ENCODE measurements at regions not wholly inside any gene's neighbourhood (a gene's known extent, or its start where the extent isn't known, plus 50 kb on each side); places are given as distances from the start of the nearest gene placed in this dataset.

GRCh38 chr7:13802651-13803050 lies 186.8 kb downstream of the ETV1 start (continued):
- TF ChIP-seq MAX (IDR thresholded peaks at IDR 0.05; ENCODE audit: low read depth, low read length), result no peak

GRCh38 chr7:13803134-13803533 lies 186.3 kb downstream of the ETV1 start:
- POLR2A ChIA-PET, result no interaction called here
- TF ChIP-seq NBN (IDR thresholded peaks at IDR 0.05) (no peak), MYB (IDR thresholded peaks at IDR 0.05; ENCODE audit: borderline replicate concordance, low read depth, low read length) (no peak), DPF2 (IDR thresholded peaks at IDR 0.05) (no peak), GATAD2B (conservative IDR thresholded peaks at IDR 0.05; ENCODE audit: low read depth) (no peak), SMC3 (IDR thresholded peaks at IDR 0.05; ENCODE audit: borderline replicate concordance, low read length) (no peak), ESRRA (IDR thresholded peaks at IDR 0.05; ENCODE audit: low read length) (no peak), PAX5 (IDR thresholded peaks at IDR 0.05; ENCODE audit: borderline replicate concordance, low read depth, low read length) (no peak), BCL11A (IDR thresholded peaks at IDR 0.05; ENCODE audit: low read depth, low read length) (no peak), SKIL (IDR thresholded peaks at IDR 0.05; ENCODE audit: low read depth, poor library complexity, severe bottlenecking) (no peak), NRF1 (conservative IDR thresholded peaks at IDR 0.05; ENCODE audit: low read depth, low read length) (no peak), YBX1 (IDR thresholded peaks at IDR 0.05) (no peak), ZBED1 (IDR thresholded peaks at IDR 0.05; ENCODE audit: borderline replicate concordance) (no peak), HDAC2 (IDR thresholded peaks at IDR 0.05) (no peak), SUZ12 (IDR thresholded peaks at IDR 0.05; ENCODE audit: unreplicated experiment) (no peak), HDGF (IDR thresholded peaks at IDR 0.05) (no peak), NR2C1 (IDR thresholded peaks at IDR 0.05) (no peak), ZBTB33 (IDR thresholded peaks at IDR 0.05) (no peak), ZZZ3 (IDR thresholded peaks at IDR 0.05; ENCODE audit: control insufficient read depth, insufficient read length, low read depth) (no peak)

More at GRCh38 chr7:13803134-13803533, 186.3 kb downstream of the ETV1 start:
- no peak for DNase-seq (ENCODE audit: low read depth, low spot score)
- ChIA-PET CTCF (no interaction called here), RAD21 (ENCODE audit: unreplicated experiment) (no interaction called here), SMC1A (ENCODE audit: uncharacterized antibody, unreplicated experiment) (no interaction called here)
- H3K9me3 ChIP-seq (replicated peaks; ENCODE audit: control insufficient read depth, insufficient read depth, low read length), result no peaks in the 10 kb centered on the region
- no peak for FAIRE-seq
- no TSS peak for BruUV-seq (replicated peaks)
- ATAC-seq, result no peak
- H3K4me1 ChIP-seq (ENCODE audit: control insufficient read depth, insufficient read depth, low read length), result no peaks in the 10 kb centered on the region
- in situ Hi-C loops (cut with MboI) (no loop called here), intact Hi-C loops (cut with micrococcal nuclease; ENCODE audit: unreplicated experiment) (no loop called here)
- 28% methylated on average over 8 of the region's 8 CpGs for WGBS (ENCODE audit: insufficient coverage, insufficient replicate concordance, low lambda C conversion rate, missing lambda C conversion rate)
- H3K27me3 ChIP-seq (replicated peaks in 1 of 2; ENCODE audit: control insufficient read depth in 2 of 2, insufficient read depth in 2 of 2, low read length in 1 of 2), result no peaks in the 10 kb centered on the region
- H4K20me1 ChIP-seq (ENCODE audit: control insufficient read depth, insufficient read depth), result no peaks in the 10 kb centered on the region
- no peak overlapping the region for H3K9ac ChIP-seq (ENCODE audit: control insufficient read depth, insufficient read depth, low read length)
- no peak overlapping the region for H3K27ac ChIP-seq (ENCODE audit: control insufficient read depth, insufficient read depth)
- H3K36me3 ChIP-seq (ENCODE audit: control insufficient read depth in 2 of 2, insufficient read depth in 2 of 2, low read length in 1 of 2), result no peaks in the 10 kb centered on the region
- no peak overlapping the region for H3K4me3 ChIP-seq
- no peaks in the 10 kb centered on the region for H3K79me2 ChIP-seq (ENCODE audit: control insufficient read depth, insufficient read depth, low read length)
- no peak overlapping the region for H3K4me2 ChIP-seq (ENCODE audit: control insufficient read depth, insufficient read depth)
- no peak overlapping the region for H2AFZ ChIP-seq (ENCODE audit: control insufficient read depth, low read depth, low read length)

Measured in GM12878 (cell line).